IMR-90 (cell line): ENCODE measurements at regions not wholly inside any gene's neighbourhood (a gene's known extent, or its start where the extent isn't known, plus 50 kb on each side); places are given as distances from the start of the nearest gene placed in this dataset.

Source experiments
- ATAC-seq: fragments of 200-7000 bp; cut with Tn5 transposase; 2 replicates; pipeline ENCODE4 v1.9.1; 2020; ENCODE audit warnings: low read depth, mild to moderate bottlenecking, moderate library complexity
- BruUV-seq: library from RNA; stranded (reverse); fragments of 400-500 nt; replicated peaks from 2 replicates; lab custom pipeline; 2021; lab: Mats Ljungman, UMichigan
- CTCF ChIA-PET: fragments of 300-600 bp; formaldehyde crosslinking; extraction: SDS; loops from one replicate; lab custom pipeline; 2021; ENCODE audit warnings: antibody characterized with exemption; lab: Yijun Ruan, JAX
- POLR2A ChIA-PET: fragments of 300-600 bp; sonication (Branson Sonifier 250); formaldehyde crosslinking; loops from one replicate; lab custom pipeline; 2022; ENCODE audit warnings: antibody characterized with exemption; ENCODE audit not compliant: unreplicated experiment; lab: Charles Lee
- DNase-seq: peaks from one replicate; pipeline ENCODE4 v3.0.0; 2013
- H2AFZ ChIP-seq: replicated peaks from 2 replicates; pipeline ENCODE3; 2013; ENCODE audit warnings: low read length, mild to moderate bottlenecking; ENCODE audit not compliant: poor library complexity
- H2AK5ac ChIP-seq: 2 replicates; pipeline ENCODE4 v1.6.1; 2013; ENCODE audit warnings: low read depth, low read length, inconsistent platforms
- H2AK9ac ChIP-seq: replicated peaks from 2 replicates; pipeline ENCODE3; 2013; ENCODE audit warnings: mild to moderate bottlenecking, low read depth, low read length, moderate library complexity; ENCODE audit not compliant: poor library complexity
- H2BK120ac ChIP-seq: 2 replicates; pipeline ENCODE4 v1.6.1; 2013; ENCODE audit warnings: low read depth, low read length, inconsistent platforms
- H2BK15ac ChIP-seq: 3 replicates; pipeline ENCODE4 v1.6.1; 2013; ENCODE audit warnings: low read depth, low read length, inconsistent platforms
- H2BK20ac ChIP-seq: 2 replicates; pipeline ENCODE4 v1.6.1; 2013; ENCODE audit warnings: low read depth, mild to moderate bottlenecking, inconsistent platforms, low read length, moderate library complexity
- H2BK5ac ChIP-seq: 2 replicates; pipeline ENCODE4 v1.6.1; 2013; ENCODE audit warnings: mild to moderate bottlenecking, low read depth, low read length, inconsistent platforms; ENCODE audit not compliant: poor library complexity, severe bottlenecking
- H3K14ac ChIP-seq: replicated peaks from 2 replicates; pipeline ENCODE4 v1.6.1; 2013; ENCODE audit warnings: low read depth, low read length, inconsistent platforms
- H3K18ac ChIP-seq: 2 replicates; pipeline ENCODE4 v1.6.1; 2013; ENCODE audit warnings: low read depth, low read length, control low read depth
- H3K23ac ChIP-seq: 2 replicates; pipeline ENCODE4 v1.6.1; 2013; ENCODE audit warnings: low read depth, low read length, inconsistent platforms
- H3K27ac ChIP-seq: 2 replicates; pipeline ENCODE4 v1.5.1; 2013; ENCODE audit warnings: mild to moderate bottlenecking, control low read depth, low read length; ENCODE audit not compliant: insufficient read depth
- H3K27me3 ChIP-seq: 2 replicates; pipeline ENCODE4 v1.6.1; 2013; ENCODE audit warnings: low read length; ENCODE audit not compliant: control insufficient read depth, insufficient read depth
- H3K36me3 ChIP-seq: 2 replicates; pipeline ENCODE4 v1.6.1; 2013; ENCODE audit warnings: low read length, mixed read lengths; ENCODE audit not compliant: control insufficient read depth, insufficient read depth
- H3K4ac ChIP-seq: 2 replicates; pipeline ENCODE4 v1.6.1; 2013; ENCODE audit warnings: low read depth, low read length, inconsistent platforms
- H3K4me1 ChIP-seq: 2 replicates; pipeline ENCODE4 v1.6.1; 2013; ENCODE audit warnings: low read length, mixed read lengths; ENCODE audit not compliant: control insufficient read depth, insufficient read depth
- H3K4me2 ChIP-seq: 2 replicates; pipeline ENCODE4 v1.6.1; 2013; ENCODE audit warnings: low read depth, mild to moderate bottlenecking, control low read depth, low read length, moderate library complexity
- H3K4me3 ChIP-seq: 2 replicates; pipeline ENCODE4 v1.5.1; 2013; ENCODE audit warnings: low read depth, mild to moderate bottlenecking, control low read depth, low read length, moderate library complexity; ENCODE audit not compliant: insufficient read depth
- H3K56ac ChIP-seq: 2 replicates; pipeline ENCODE4 v1.6.1; 2013; ENCODE audit warnings: low read length, inconsistent platforms; ENCODE audit not compliant: insufficient read depth; ENCODE audit errors: extremely low read depth
- H3K79me1 ChIP-seq, 2 experiments: 2 replicates each; pipeline ENCODE4 v1.6.1; 2013; ENCODE audit warnings: low read length in 2 of 2, inconsistent platforms in 1 of 2, low read depth in 1 of 2
- H3K9ac ChIP-seq: 2 replicates; pipeline ENCODE4 v1.6.1; 2013; ENCODE audit warnings: low read depth, low read length, control low read depth
- H3K9me1 ChIP-seq: 2 replicates; pipeline ENCODE4 v1.6.1; 2013; ENCODE audit warnings: low read length, inconsistent platforms; ENCODE audit not compliant: insufficient read depth
- H3K9me3 ChIP-seq: 2 replicates; pipeline ENCODE4 v1.6.1; 2013; ENCODE audit warnings: low read length; ENCODE audit not compliant: control insufficient read depth, insufficient read depth
- H4K20me1 ChIP-seq: 2 replicates; pipeline ENCODE4 v1.6.1; 2013; ENCODE audit warnings: low read length, inconsistent platforms; ENCODE audit not compliant: insufficient read depth
- H4K5ac ChIP-seq: 2 replicates; pipeline ENCODE4 v1.6.1; 2013; ENCODE audit warnings: mild to moderate bottlenecking, low read depth, low read length, control low read depth
- H4K8ac ChIP-seq, 2 experiments: 2 replicates each; pipeline ENCODE4 v1.6.1; 2013; ENCODE audit warnings: low read depth in 2 of 2, low read length in 2 of 2, control low read depth in 1 of 2, inconsistent platforms in 1 of 2
- H4K91ac ChIP-seq: 2 replicates; pipeline ENCODE4 v1.6.1; 2013; ENCODE audit warnings: low read depth, low read length, inconsistent platforms; ENCODE audit not compliant: insufficient read depth
- BHLHE40 ChIP-seq: fragments of 150-350 bp; IDR thresholded peaks from 2 replicates; pipeline ENCODE4 v1.6.1; 2016; ENCODE audit warnings: mild to moderate bottlenecking, low read depth, low read length
- CHD1 ChIP-seq: IDR thresholded peaks from 2 replicates; pipeline ENCODE4 v1.6.1; 2012; ENCODE audit warnings: low read depth, low read length, improper control_type of control experiment
- MAFK ChIP-seq: IDR thresholded peaks from 2 replicates; pipeline ENCODE4 v1.6.1; 2012; ENCODE audit warnings: low read depth, low read length, improper control_type of control experiment
- MAZ ChIP-seq: IDR thresholded peaks from 2 replicates; pipeline ENCODE4 v1.6.1; 2012; ENCODE audit warnings: low read depth, mild to moderate bottlenecking, low read length, improper control_type of control experiment, moderate library complexity, borderline replicate concordance
- MXI1 ChIP-seq: IDR thresholded peaks from 2 replicates; pipeline ENCODE4 v1.6.1; 2012; ENCODE audit warnings: low read depth, mild to moderate bottlenecking, low read length, moderate library complexity, borderline replicate concordance
- POLR2A ChIP-seq: IDR thresholded peaks from 2 replicates; pipeline ENCODE4 v1.6.1; 2012; ENCODE audit warnings: mild to moderate bottlenecking, low read depth, low read length
- RAD21 ChIP-seq: IDR thresholded peaks from 2 replicates; pipeline ENCODE4 v1.6.1; 2012; ENCODE audit warnings: low read length, improper control_type of control experiment
- RFX5 ChIP-seq: IDR thresholded peaks from 2 replicates; pipeline ENCODE4 v1.8.0; 2012; ENCODE audit warnings: low read depth, mild to moderate bottlenecking, low read length, moderate library complexity
- SMC3 ChIP-seq: fragments of 150-350 bp; IDR thresholded peaks from 2 replicates; pipeline ENCODE4 v1.6.1; 2016; ENCODE audit warnings: low read depth, mild to moderate bottlenecking, antibody characterized with exemption, low read length, moderate library complexity
- WGBS, 2 experiments: methylation state at CpG; one replicate each; pipeline versions ENCODE4 v1.1.5 to v1.1.7; 2013; ENCODE audit warnings: missing lambda C conversion rate in 2 of 2; ENCODE audit not compliant: insufficient read length in 1 of 2; ENCODE audit errors: extremely low coverage in 2 of 2; 5-methylcytosine and 5-hydroxymethylcytosine counted together
- dilution Hi-C: fragments of 300-500 bp; cut with HindIII; formaldehyde crosslinking; loops from one replicate; pipeline ENCODE4 v1.14.3; 2018; ENCODE audit warnings: low sequenced_read_pairs; ENCODE audit not compliant: unreplicated experiment
- in situ Hi-C: fragments of 300-500 bp; cut with MboI; formaldehyde crosslinking; loops from 3 replicates; pipeline ENCODE4 v1.14.3; 2019; ENCODE audit warnings: low sequenced_read_pairs, inconsistent platforms, mixed read lengths
- intact Hi-C: fragments of 100-400 bp; cut with micrococcal nuclease; formaldehyde crosslinking; loops from 2 replicates; pipeline ENCODE4 v1.10.0; 2022
- TF ChIP-seq, protein P1 (sequence below): fragments of 150-350 bp; IDR thresholded peaks from 2 replicates; pipeline ENCODE4 v1.6.1; 2016; ENCODE audit warnings: low read depth, mild to moderate bottlenecking, low read length, moderate library complexity, borderline replicate concordance
- TF ChIP-seq, protein P2 (sequence below): conservative IDR thresholded peaks from 2 replicates; pipeline ENCODE4 v1.5.1; 2012; ENCODE audit warnings: mild to moderate bottlenecking, low read depth, low read length, improper control_type of control experiment
- TF ChIP-seq, protein P3 (sequence below): fragments of 150-350 bp; IDR thresholded peaks from 2 replicates; pipeline ENCODE4 v1.6.1; 2017; ENCODE audit warnings: mild to moderate bottlenecking, antibody characterized with exemption, low read length, low read depth

GRCh38 chr10:31129271-31129670 is 97.6 kb upstream of the ZNF438 start (continued):
- TF ChIP-seq MAFK, result peak; percentile 93

GRCh38 chr10:31129880-31130405 is 98.3 kb upstream of the ZNF438 start:
- dilution Hi-C loops, result no loop called here
- H3K9ac ChIP-seq, result no peak overlapping the region
- H4K8ac ChIP-seq, result peak overlapping the region; percentile 32 to 85; a peak in 3 of 4 replicates
- H3K4ac ChIP-seq, result peak overlapping the region; percentile 79
- no peaks in the 10 kb centered on the region for H3K9me3 ChIP-seq
- no peak overlapping the region for H2AK9ac ChIP-seq
- H3K56ac ChIP-seq, result no peak overlapping the region
- BruUV-seq, result no TSS peak
- in situ Hi-C loops, result loop anchor here (10.0 kb wide), 1 partner anchor 345 kb away; no protein-coding TSS in a partner anchor
- H3K18ac ChIP-seq, result peak overlapping the region; percentile 71
- peak overlapping the region; percentile 36; the same call in 1 of the 2 replicates for H4K5ac ChIP-seq
- H2AFZ ChIP-seq, result no peak overlapping the region
- H3K36me3 ChIP-seq, result no peaks in the 10 kb centered on the region
- DNase-seq (no peak), ATAC-seq (no peak)
- 95% methylated on average over 4 of the region's 6 CpGs; no CpG with 5 or more reads in 1 of the 2 experiments for WGBS, 2 experiments
- H4K20me1 ChIP-seq, result no peaks in the 10 kb centered on the region
- peak overlapping the region; percentile 82 for H2AK5ac ChIP-seq
- H4K91ac ChIP-seq, result peak overlapping the region; percentile 82
- peak overlapping the region; percentile 46 for H2BK5ac ChIP-seq
- CTCF ChIA-PET, result interaction anchor here (0.7 kb wide), 1 partner anchor 91 kb away, joined by 3 read pairs; no protein-coding TSS in a partner anchor
- intact Hi-C loops, result loop anchor here (5.0 to 10.0 kb wide), 2 partner anchors 98 to 375 kb away; partner anchors contain the start of gene ZNF438
- H3K27me3 ChIP-seq, result no peaks in the 10 kb centered on the region
- peak overlapping the region; percentile 89 for H2BK20ac ChIP-seq
- H3K27ac ChIP-seq, result peak overlapping the region; percentile 56; the same call in 1 of the 2 replicates
- H3K9me1 ChIP-seq, result peaks cover 21% of the 10 kb centered on the region
- H3K79me1 ChIP-seq, result peaks cover 6 to 18% of the 10 kb centered on the region in 2 experiments; a peak in 3 of 4 replicates
- H3K23ac ChIP-seq, result peak overlapping the region; percentile 21; the same call in 1 of the 2 replicates
- H3K4me3 ChIP-seq, result no peak overlapping the region
- H2BK15ac ChIP-seq, result peak overlapping the region; percentile 72; the same call in 2 of the 3 replicates
- POLR2A ChIA-PET, result interaction anchor here (1.2 kb wide), 1 partner anchor 345 kb away, joined by 4 read pairs; no protein-coding TSS in a partner anchor
- peak overlapping the region; percentile 82 for H2BK120ac ChIP-seq
- peak overlapping the region; percentile 30 for H3K14ac ChIP-seq
- peaks cover 22% of the 10 kb centered on the region for H3K4me1 ChIP-seq
- no peak overlapping the region for H3K4me2 ChIP-seq
- TF ChIP-seq MAZ (no peak), SMC3 (no peak), MAFK (no peak), POLR2A (no peak), RFX5 (no peak), BHLHE40 (no peak), CHD1 (no peak), MXI1 (no peak), RAD21 (no peak)
- TF ChIP-seq, protein P1, sequence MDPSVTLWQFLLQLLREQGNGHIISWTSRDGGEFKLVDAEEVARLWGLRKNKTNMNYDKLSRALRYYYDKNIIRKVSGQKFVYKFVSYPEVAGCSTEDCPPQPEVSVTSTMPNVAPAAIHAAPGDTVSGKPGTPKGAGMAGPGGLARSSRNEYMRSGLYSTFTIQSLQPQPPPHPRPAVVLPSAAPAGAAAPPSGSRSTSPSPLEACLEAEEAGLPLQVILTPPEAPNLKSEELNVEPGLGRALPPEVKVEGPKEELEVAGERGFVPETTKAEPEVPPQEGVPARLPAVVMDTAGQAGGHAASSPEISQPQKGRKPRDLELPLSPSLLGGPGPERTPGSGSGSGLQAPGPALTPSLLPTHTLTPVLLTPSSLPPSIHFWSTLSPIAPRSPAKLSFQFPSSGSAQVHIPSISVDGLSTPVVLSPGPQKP, result no peak
- TF ChIP-seq, protein P2, sequence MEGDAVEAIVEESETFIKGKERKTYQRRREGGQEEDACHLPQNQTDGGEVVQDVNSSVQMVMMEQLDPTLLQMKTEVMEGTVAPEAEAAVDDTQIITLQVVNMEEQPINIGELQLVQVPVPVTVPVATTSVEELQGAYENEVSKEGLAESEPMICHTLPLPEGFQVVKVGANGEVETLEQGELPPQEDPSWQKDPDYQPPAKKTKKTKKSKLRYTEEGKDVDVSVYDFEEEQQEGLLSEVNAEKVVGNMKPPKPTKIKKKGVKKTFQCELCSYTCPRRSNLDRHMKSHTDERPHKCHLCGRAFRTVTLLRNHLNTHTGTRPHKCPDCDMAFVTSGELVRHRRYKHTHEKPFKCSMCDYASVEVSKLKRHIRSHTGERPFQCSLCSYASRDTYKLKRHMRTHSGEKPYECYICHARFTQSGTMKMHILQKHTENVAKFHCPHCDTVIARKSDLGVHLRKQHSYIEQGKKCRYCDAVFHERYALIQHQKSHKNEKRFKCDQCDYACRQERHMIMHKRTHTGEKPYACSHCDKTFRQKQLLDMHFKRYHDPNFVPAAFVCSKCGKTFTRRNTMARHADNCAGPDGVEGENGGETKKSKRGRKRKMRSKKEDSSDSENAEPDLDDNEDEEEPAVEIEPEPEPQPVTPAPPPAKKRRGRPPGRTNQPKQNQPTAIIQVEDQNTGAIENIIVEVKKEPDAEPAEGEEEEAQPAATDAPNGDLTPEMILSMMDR, result no peak
- TF ChIP-seq, protein P3, sequence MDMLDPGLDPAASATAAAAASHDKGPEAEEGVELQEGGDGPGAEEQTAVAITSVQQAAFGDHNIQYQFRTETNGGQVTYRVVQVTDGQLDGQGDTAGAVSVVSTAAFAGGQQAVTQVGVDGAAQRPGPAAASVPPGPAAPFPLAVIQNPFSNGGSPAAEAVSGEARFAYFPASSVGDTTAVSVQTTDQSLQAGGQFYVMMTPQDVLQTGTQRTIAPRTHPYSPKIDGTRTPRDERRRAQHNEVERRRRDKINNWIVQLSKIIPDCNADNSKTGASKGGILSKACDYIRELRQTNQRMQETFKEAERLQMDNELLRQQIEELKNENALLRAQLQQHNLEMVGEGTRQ, result no peak
